Type B pancreatic cell (in vitro differentiated cells): ENCODE measurements at regions not wholly inside any gene's neighbourhood (a gene's known extent, or its start where the extent isn't known, plus 50 kb on each side); places are given as distances from the start of the nearest gene placed in this dataset.

ENCODE experiments used
- DNase-seq: peaks from one replicate; pipeline ENCODE4 v3.0.0; 2021; ENCODE audit warnings: mixed read lengths; ENCODE audit not compliant: unreplicated experiment; ENCODE audit errors: extremely low spot score
- H3K27ac Mint-ChIP-seq: 2 replicates; pipeline ENCODE4 v1.8.0; 2021; ENCODE audit warnings: mild to moderate bottlenecking, mixed read lengths
- H3K27me3 Mint-ChIP-seq: 2 replicates; pipeline ENCODE4 v1.8.0; 2021; ENCODE audit warnings: mixed read lengths
- H3K36me3 Mint-ChIP-seq: 2 replicates; pipeline ENCODE4 v1.8.0; 2021; ENCODE audit warnings: mixed read lengths
- H3K4me1 Mint-ChIP-seq: one replicate; pipeline ENCODE4 v1.8.0; 2021; ENCODE audit warnings: mixed read lengths; ENCODE audit not compliant: unreplicated experiment
- H3K4me3 Mint-ChIP-seq: 2 replicates; pipeline ENCODE4 v1.8.0; 2021; ENCODE audit warnings: mild to moderate bottlenecking, mixed read lengths
- H3K9me3 Mint-ChIP-seq: 2 replicates; pipeline ENCODE4 v1.8.0; 2021; ENCODE audit warnings: mixed read lengths
- CTCF ChIP-seq: fragments of 200-600 bp; sonication (generic); conservative IDR thresholded peaks from 2 replicates; pipeline ENCODE4 v1.5.0; 2021; ENCODE audit warnings: antibody characterized with exemption, mild to moderate bottlenecking

GRCh38 chr1:209429611-209430010 is 153.9 kb upstream of the CAMK1G start:
- Mint-ChIP-seq H3K27ac (peak overlapping the region; percentile 95), H3K4me3 (peak overlapping the region; percentile 90), H3K4me1 (peaks cover 36% of the 10 kb centered on the region), H3K36me3 (peaks cover 12% of the 10 kb centered on the region), H3K9me3 (no peaks in the 10 kb centered on the region), H3K27me3 (peaks cover 3% of the 10 kb centered on the region)
- TF ChIP-seq CTCF = no peak
- DNase-seq = no peak

DNA sequence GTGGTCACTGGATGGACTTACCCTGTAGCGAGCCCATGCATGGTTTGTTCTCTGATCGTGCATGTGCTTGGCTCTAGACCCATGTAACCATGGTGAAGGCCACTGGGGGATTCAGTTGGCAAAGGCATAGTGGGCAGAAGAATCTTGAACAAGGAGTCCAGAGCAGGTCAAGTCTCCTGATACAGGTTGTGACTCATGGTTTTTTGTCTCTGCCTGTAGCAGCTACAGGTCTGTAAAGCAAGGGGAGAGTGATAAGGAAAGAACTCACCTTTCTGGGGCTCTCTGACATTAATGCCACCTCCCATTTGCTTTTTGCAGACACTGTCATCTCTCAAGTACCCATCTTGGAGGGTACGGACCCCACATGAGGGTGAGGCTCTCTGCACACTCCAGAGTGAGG is 153.4 kb upstream of the CAMK1G start:
- H3K27me3 Mint-ChIP-seq = peaks cover 3% of the 10 kb centered on the region
- H3K4me3 Mint-ChIP-seq = peak overlapping the region; percentile 90
- peaks cover 12% of the 10 kb centered on the region for H3K36me3 Mint-ChIP-seq
- H3K27ac Mint-ChIP-seq = peak overlapping the region; percentile 95
- DNase-seq = no peak
- no peak for TF ChIP-seq CTCF
- peaks cover 41% of the 10 kb centered on the region for H3K4me1 Mint-ChIP-seq
- H3K9me3 Mint-ChIP-seq = no peaks in the 10 kb centered on the region

DNA sequence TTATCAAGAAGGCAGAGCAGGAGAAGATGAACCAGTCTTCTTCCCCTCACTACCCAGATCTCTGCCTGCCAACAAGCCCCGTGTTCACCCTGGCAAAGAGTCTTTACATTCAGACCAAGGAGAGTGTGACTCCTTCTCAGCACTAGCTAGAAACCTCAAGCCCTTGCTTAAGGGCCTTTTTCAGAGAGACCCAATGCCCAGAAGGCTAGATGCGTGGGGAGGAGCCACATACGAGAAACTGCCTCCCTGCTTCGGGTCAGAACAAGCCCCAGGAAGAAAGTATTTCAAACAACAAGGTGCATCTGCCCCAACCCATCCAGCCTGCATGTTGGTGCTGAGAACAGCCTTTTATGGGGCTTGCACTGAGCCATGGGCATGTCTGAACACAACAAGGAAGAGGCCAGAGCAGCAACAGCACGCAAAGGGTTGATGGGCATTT is 152.7 kb upstream of the CAMK1G start:
- peaks cover 47% of the 10 kb centered on the region for H3K4me1 Mint-ChIP-seq
- H3K27ac Mint-ChIP-seq = peak overlapping the region; percentile 95
- no peak for TF ChIP-seq CTCF
- H3K36me3 Mint-ChIP-seq = peaks cover 12% of the 10 kb centered on the region
- no peak for DNase-seq
- H3K4me3 Mint-ChIP-seq = peak overlapping the region; percentile 90
- H3K9me3 Mint-ChIP-seq = no peaks in the 10 kb centered on the region
- H3K27me3 Mint-ChIP-seq = peaks cover 3% of the 10 kb centered on the region

GRCh38 chr1:209431402-209431801 is 152.1 kb upstream of the CAMK1G start:
- H3K4me1 Mint-ChIP-seq = peaks cover 49% of the 10 kb centered on the region
- no peak for DNase-seq
- H3K36me3 Mint-ChIP-seq = peaks cover 12% of the 10 kb centered on the region
- no peak for TF ChIP-seq CTCF
- peak overlapping the region; percentile 90 for H3K4me3 Mint-ChIP-seq
- H3K27me3 Mint-ChIP-seq = peaks cover 3% of the 10 kb centered on the region
- no peaks in the 10 kb centered on the region for H3K9me3 Mint-ChIP-seq
- peak overlapping the region; percentile 95 for H3K27ac Mint-ChIP-seq

DNA sequence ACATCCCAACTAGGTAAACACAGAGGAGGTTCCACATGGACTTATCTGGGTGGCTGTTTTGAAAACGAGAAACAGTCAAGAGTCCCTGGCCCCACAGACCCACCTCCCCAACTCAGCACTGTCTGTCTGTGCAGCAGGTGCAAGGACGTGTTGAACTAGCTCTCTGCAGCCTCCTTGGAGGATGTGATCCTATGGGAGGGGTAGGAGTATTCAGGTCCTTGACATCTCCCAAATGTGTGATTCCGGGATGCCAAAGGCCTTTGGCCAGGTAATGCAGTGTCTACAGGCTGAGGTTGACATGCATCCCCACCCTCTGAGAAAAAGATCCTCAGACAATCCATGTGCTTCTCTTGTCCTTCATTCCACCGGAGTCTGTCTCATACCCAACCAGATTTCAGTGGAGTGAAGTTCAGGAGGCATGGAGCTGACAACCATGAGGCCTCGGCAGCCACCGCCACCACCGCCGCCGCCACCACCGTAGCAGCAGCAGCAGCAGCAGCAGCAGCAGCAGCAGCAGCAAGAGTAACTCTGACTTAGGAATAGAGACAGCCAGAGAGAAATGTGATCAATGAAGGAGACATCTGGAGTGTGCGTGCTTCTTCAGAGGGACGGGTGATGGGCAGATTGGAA is 151.6 kb upstream of the CAMK1G start:
- Mint-ChIP-seq H3K27me3 (peaks cover 3% of the 10 kb centered on the region), H3K27ac (peak overlapping the region; percentile 95), H3K36me3 (peaks cover 12% of the 10 kb centered on the region), H3K9me3 (no peaks in the 10 kb centered on the region), H3K4me1 (peaks cover 49% of the 10 kb centered on the region), H3K4me3 (peak overlapping the region; percentile 90)
- no peak for TF ChIP-seq CTCF
- no peak for DNase-seq

DNA sequence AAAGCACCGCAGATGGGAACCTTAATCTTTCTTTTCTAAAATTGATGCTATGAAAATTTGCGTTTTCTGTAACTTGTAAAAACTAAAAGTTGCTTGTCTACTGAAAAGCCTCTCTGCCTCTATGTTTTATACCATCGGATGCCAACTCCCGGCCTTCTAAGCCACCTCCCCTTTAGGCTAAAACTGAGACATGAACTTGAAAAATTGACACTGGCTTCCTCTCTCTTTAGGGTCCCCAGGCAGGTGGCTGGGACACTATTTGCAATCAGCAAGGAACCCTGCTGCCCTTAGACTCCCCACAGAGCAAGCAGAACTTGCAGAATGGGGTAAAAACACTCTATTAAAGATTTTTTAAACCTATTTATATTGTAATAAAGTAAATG is 151.1 kb upstream of the CAMK1G start:
- no peak for DNase-seq
- H3K9me3 Mint-ChIP-seq = no peaks in the 10 kb centered on the region
- peaks cover 12% of the 10 kb centered on the region for H3K36me3 Mint-ChIP-seq
- no peak for TF ChIP-seq CTCF
- H3K4me1 Mint-ChIP-seq = peaks cover 49% of the 10 kb centered on the region
- H3K27me3 Mint-ChIP-seq = peaks cover 3% of the 10 kb centered on the region
- peak overlapping the region; percentile 95 for H3K27ac Mint-ChIP-seq
- H3K4me3 Mint-ChIP-seq = peak overlapping the region; percentile 90
